Muscle of leg (tissue), 3 donors: ENCODE measurements at regions not wholly inside any gene's neighbourhood (a gene's known extent, or its start where the extent isn't known, plus 50 kb on each side); places are given as distances from the start of the nearest gene placed in this dataset.

Experiments
- DNase-seq: peaks from one replicate; pipeline ENCODE4 v3.0.0; 2013
- H3K27ac ChIP-seq: one replicate; pipeline ENCODE4 v1.5.1; 2013; ENCODE audit warnings: mild to moderate bottlenecking, low read length, control low read depth
- H3K27me3 ChIP-seq: one replicate; pipeline ENCODE4 v1.6.1; 2013; ENCODE audit warnings: low read length; ENCODE audit not compliant: control insufficient read depth, insufficient read depth
- H3K36me3 ChIP-seq: one replicate; pipeline ENCODE4 v1.6.1; 2013; ENCODE audit warnings: low read length; ENCODE audit not compliant: control insufficient read depth, insufficient read depth
- H3K4me1 ChIP-seq: one replicate; pipeline ENCODE4 v1.6.1; 2013; ENCODE audit warnings: low read length; ENCODE audit not compliant: control insufficient read depth, insufficient read depth
- H3K4me3 ChIP-seq: one replicate; pipeline ENCODE4 v1.5.1; 2013; ENCODE audit warnings: low read length, control low read depth
- H3K9me3 ChIP-seq: replicated peaks from 2 replicates; pipeline ENCODE4 v1.6.1; 2013; ENCODE audit warnings: low read depth, low read length; ENCODE audit not compliant: control insufficient read depth
- WGBS: methylation state at CpG from one replicate; pipeline ENCODE4 v1.1.5; 2013; ENCODE audit warnings: missing lambda C conversion rate; ENCODE audit not compliant: insufficient coverage; 5-methylcytosine and 5-hydroxymethylcytosine counted together

GRCh38 chr16:79412783-79413225, 187.7 kb downstream of the MAF start:
- no CpG with 5 or more reads among the region's 3 CpGs for WGBS
- Histone ChIP-seq H3K4me1 (peaks cover 2% of the 10 kb centered on the region), H3K27me3 (no peaks in the 10 kb centered on the region), H3K36me3 (no peaks in the 10 kb centered on the region), H3K4me3 (no peak overlapping the region), H3K27ac (no peak overlapping the region), H3K9me3 (no peaks in the 10 kb centered on the region)
- DNase-seq = no peak

GRCh38 chr16:79411805-79412204, 188.7 kb downstream of the MAF start:
- H3K36me3 ChIP-seq = no peaks in the 10 kb centered on the region
- no peak for DNase-seq
- no peak overlapping the region for H3K4me3 ChIP-seq
- H3K27ac ChIP-seq = no peak overlapping the region
- no peaks in the 10 kb centered on the region for H3K27me3 ChIP-seq
- 84% methylated on average over 2 of the region's 4 CpGs for WGBS
- H3K4me1 ChIP-seq = no peaks in the 10 kb centered on the region
- no peaks in the 10 kb centered on the region for H3K9me3 ChIP-seq

GRCh38 chr16:79411357-79411756, 189.2 kb downstream of the MAF start:
- no peaks in the 10 kb centered on the region for H3K27me3 ChIP-seq
- no peak for DNase-seq
- no peak overlapping the region for H3K27ac ChIP-seq
- no peaks in the 10 kb centered on the region for H3K4me1 ChIP-seq
- no peaks in the 10 kb centered on the region for H3K36me3 ChIP-seq
- H3K9me3 ChIP-seq = no peaks in the 10 kb centered on the region
- no peak overlapping the region for H3K4me3 ChIP-seq

- H3K27me3 ChIP-seq = no peaks in the 10 kb centered on the region
- H3K4me1 ChIP-seq = no peaks in the 10 kb centered on the region
- DNase-seq = peak; percentile 36
- no peak overlapping the region for H3K4me3 ChIP-seq
- peaks cover 5% of the 10 kb centered on the region for H3K9me3 ChIP-seq
- 76% methylated on average over 2 of the region's 9 CpGs for WGBS
- H3K36me3 ChIP-seq = no peaks in the 10 kb centered on the region
- H3K27ac ChIP-seq = no peak overlapping the region
Measured at GRCh38 chr16:79409978-79410377, 190.6 kb downstream of the MAF start.

GRCh38 chr16:79408355-79408754, 192.2 kb downstream of the MAF start:
- H3K4me1 ChIP-seq = no peaks in the 10 kb centered on the region
- H3K4me3 ChIP-seq = no peak overlapping the region
- 96% methylated on average over 6 of the region's 6 CpGs for WGBS
- no peak overlapping the region for H3K27ac ChIP-seq
- no peaks in the 10 kb centered on the region for H3K27me3 ChIP-seq
- DNase-seq = no peak
- peaks cover 5% of the 10 kb centered on the region for H3K9me3 ChIP-seq
- no peaks in the 10 kb centered on the region for H3K36me3 ChIP-seq

GRCh38 chr16:79407461-79408135, 192.9 kb downstream of the MAF start:
- 61% methylated on average over 6 of the region's 15 CpGs for WGBS

GRCh38 chr16:79407005-79407404, 193.5 kb downstream of the MAF start:
- H3K27ac ChIP-seq = no peak overlapping the region
- DNase-seq = no peak
- H3K36me3 ChIP-seq = no peaks in the 10 kb centered on the region
- WGBS = 86% methylated on average over 9 of the region's 12 CpGs
- no peak overlapping the region for H3K4me3 ChIP-seq
- H3K27me3 ChIP-seq = no peaks in the 10 kb centered on the region
- no peaks in the 10 kb centered on the region for H3K4me1 ChIP-seq
- peaks cover 5% of the 10 kb centered on the region for H3K9me3 ChIP-seq

More at GRCh38 chr16:79407461-79408135, 192.9 kb downstream of the MAF start:
- no peak for DNase-seq
- Histone ChIP-seq H3K4me3 (no peak overlapping the region), H3K4me1 (no peaks in the 10 kb centered on the region), H3K36me3 (no peaks in the 10 kb centered on the region), H3K27ac (no peak overlapping the region), H3K9me3 (peaks cover 5% of the 10 kb centered on the region), H3K27me3 (no peaks in the 10 kb centered on the region)

GRCh38 chr16:79404571-79404970, 196.0 kb downstream of the MAF start:
- Histone ChIP-seq H3K27ac (no peak overlapping the region), H3K36me3 (no peaks in the 10 kb centered on the region), H3K4me1 (no peaks in the 10 kb centered on the region), H3K9me3 (peaks cover 5% of the 10 kb centered on the region), H3K27me3 (no peaks in the 10 kb centered on the region), H3K4me3 (no peak overlapping the region)
- DNase-seq = no peak
- WGBS = 36% methylated on average over 2 of the region's 7 CpGs

GRCh38 chr16:79403534-79403933, 197.0 kb downstream of the MAF start:
- H3K4me1 ChIP-seq = no peaks in the 10 kb centered on the region
- WGBS = 90% methylated on average over 2 of the region's 4 CpGs
- H3K4me3 ChIP-seq = no peak overlapping the region
- peaks cover 5% of the 10 kb centered on the region for H3K9me3 ChIP-seq
- no peak overlapping the region for H3K27ac ChIP-seq
- no peaks in the 10 kb centered on the region for H3K27me3 ChIP-seq
- H3K36me3 ChIP-seq = no peaks in the 10 kb centered on the region
- DNase-seq = no peak

GRCh38 chr16:79402920-79403319, 197.6 kb downstream of the MAF start:
- peaks cover 7% of the 10 kb centered on the region for H3K9me3 ChIP-seq
- H3K27me3 ChIP-seq = no peaks in the 10 kb centered on the region
- WGBS = 85% methylated on average over 4 of the region's 6 CpGs
- H3K36me3 ChIP-seq = no peaks in the 10 kb centered on the region
- H3K27ac ChIP-seq = no peak overlapping the region
- no peak overlapping the region for H3K4me3 ChIP-seq
- no peaks in the 10 kb centered on the region for H3K4me1 ChIP-seq
- DNase-seq = no peak

- no peak for DNase-seq
- H3K9me3 ChIP-seq = peaks cover 8% of the 10 kb centered on the region
- no peaks in the 10 kb centered on the region for H3K4me1 ChIP-seq
- H3K27ac ChIP-seq = no peak overlapping the region
- WGBS = 81% methylated on average over 4 of the region's 5 CpGs
- no peaks in the 10 kb centered on the region for H3K27me3 ChIP-seq
- H3K36me3 ChIP-seq = no peaks in the 10 kb centered on the region
- H3K4me3 ChIP-seq = no peak overlapping the region
Measured at GRCh38 chr16:79402356-79402755, 198.2 kb downstream of the MAF start.
